MCF 10A (cell line): ENCODE measurements at regions not wholly inside any gene's neighbourhood (a gene's known extent, or its start where the extent isn't known, plus 50 kb on each side); places are given as distances from the start of the nearest gene placed in this dataset.

Experiments
- BruUV-seq: library from RNA; stranded (reverse); fragments of 400-500 nt; replicated peaks from 2 replicates; lab custom pipeline; 2021; lab: Mats Ljungman, UMichigan
- CTCF ChIA-PET: fragments of 300-600 bp; sonication (Branson Sonifier 250); formaldehyde crosslinking; extraction: SDS; loops from one replicate; lab custom pipeline; 2021; ENCODE audit warnings: antibody characterized with exemption, inconsistent platforms; lab: Yijun Ruan, JAX
- POLR2A ChIA-PET: fragments of 300-600, 350-650 bp; sonication (Branson Sonifier 250); formaldehyde crosslinking; extraction: SDS; loops from one replicate; lab custom pipeline; 2020; ENCODE audit warnings: antibody characterized with exemption, inconsistent platforms; lab: Yijun Ruan, JAX
- DNase-seq: peaks from one replicate; pipeline ENCODE4 v3.0.0-alpha.2; 2018; ENCODE audit not compliant: unreplicated experiment
- H3K27ac Mint-ChIP-seq: one replicate; pipeline ENCODE4 v1.8.0; 2022; ENCODE audit warnings: mild to moderate bottlenecking, low read depth, mixed read lengths; ENCODE audit not compliant: unreplicated experiment
- H3K27me3 Mint-ChIP-seq: one replicate; pipeline ENCODE4 v1.8.0; 2022; ENCODE audit warnings: mixed read lengths; ENCODE audit not compliant: insufficient read depth, unreplicated experiment
- H3K36me3 Mint-ChIP-seq: one replicate; pipeline ENCODE4 v1.8.0; 2022; ENCODE audit warnings: mild to moderate bottlenecking, moderate library complexity, mixed read lengths; ENCODE audit not compliant: insufficient read depth, unreplicated experiment
- H3K4me1 Mint-ChIP-seq: one replicate; pipeline ENCODE4 v1.8.0; 2022; ENCODE audit warnings: mixed read lengths; ENCODE audit not compliant: insufficient read depth, unreplicated experiment
- H3K4me3 Mint-ChIP-seq: one replicate; pipeline ENCODE4 v1.8.0; 2022; ENCODE audit warnings: mild to moderate bottlenecking, moderate library complexity, mixed read lengths; ENCODE audit not compliant: unreplicated experiment
- H3K9me3 Mint-ChIP-seq: one replicate; pipeline ENCODE4 v1.8.0; 2022; ENCODE audit warnings: mixed read lengths; ENCODE audit not compliant: unreplicated experiment
- intact Hi-C: fragments of 100-400 bp; cut with micrococcal nuclease; formaldehyde crosslinking; loops from 2 replicates; pipeline ENCODE4 v1.14.1; 2022
- TF ChIP-seq, protein P1 (sequence below): fragments of 200-600 bp; IDR thresholded peaks from one replicate; pipeline ENCODE4 v1.8.0; 2022; ENCODE audit warnings: antibody characterized with exemption, mild to moderate bottlenecking; ENCODE audit not compliant: unreplicated experiment

DNA sequence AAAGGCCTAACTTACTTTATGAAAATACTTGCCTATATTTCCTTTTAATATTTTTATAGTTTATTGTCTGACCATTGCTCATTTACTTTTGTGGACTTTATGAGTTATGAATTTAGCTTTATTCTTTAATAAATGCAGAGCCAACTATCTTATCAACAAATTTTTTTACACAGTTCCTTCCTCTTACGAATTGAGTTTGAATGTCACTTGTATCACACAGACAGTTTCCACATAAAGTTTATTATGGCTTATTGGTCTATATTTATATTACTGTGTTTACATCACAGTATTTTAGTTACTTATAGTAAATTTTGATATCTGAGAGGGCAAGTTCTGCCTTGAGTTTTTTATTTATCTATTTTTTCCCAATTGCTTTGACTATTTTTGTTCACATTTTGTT lies 450.6 kb downstream of the C4orf33 start:
- BruUV-seq: no TSS peak

DNA sequence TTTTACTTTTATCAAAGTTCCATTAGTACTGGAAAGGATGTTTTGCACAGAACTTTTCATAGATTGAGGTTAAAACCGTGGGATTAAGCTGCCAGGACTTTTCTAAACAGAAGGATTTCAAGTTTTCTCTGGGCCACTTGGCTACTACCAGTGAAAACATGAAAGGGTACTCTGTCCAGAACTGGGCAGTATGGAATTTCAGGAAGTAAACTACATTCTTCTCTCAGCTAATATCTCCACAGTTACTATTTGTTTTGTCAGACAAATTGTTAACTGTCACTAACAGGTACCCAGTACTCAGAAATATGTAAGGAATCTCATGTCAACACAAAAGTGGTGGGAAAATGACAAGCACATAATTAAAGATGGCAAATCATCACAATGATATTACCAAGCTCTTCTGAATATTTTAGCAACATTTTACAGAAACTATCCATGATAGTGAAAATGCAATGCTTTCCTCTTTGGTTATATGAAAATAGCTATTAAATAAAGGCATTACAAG lies 454.4 kb downstream of the C4orf33 start:
- CTCF ChIA-PET: interaction anchor here (0.6 kb wide), 1 partner anchor 379 kb away, joined by 3 read pairs; no protein-coding TSS in a partner anchor
- POLR2A ChIA-PET: no interaction called here
- Mint-ChIP-seq H3K4me1 (peaks cover 6% of the 10 kb centered on the region), H3K4me3 (no peak overlapping the region), H3K9me3 (no peaks in the 10 kb centered on the region), H3K27me3 (no peaks in the 10 kb centered on the region), H3K36me3 (no peaks in the 10 kb centered on the region), H3K27ac (no peak overlapping the region)
- BruUV-seq: no TSS peak
- DNase-seq: no peak
- intact Hi-C loops: no loop called here
- TF ChIP-seq, protein P1, sequence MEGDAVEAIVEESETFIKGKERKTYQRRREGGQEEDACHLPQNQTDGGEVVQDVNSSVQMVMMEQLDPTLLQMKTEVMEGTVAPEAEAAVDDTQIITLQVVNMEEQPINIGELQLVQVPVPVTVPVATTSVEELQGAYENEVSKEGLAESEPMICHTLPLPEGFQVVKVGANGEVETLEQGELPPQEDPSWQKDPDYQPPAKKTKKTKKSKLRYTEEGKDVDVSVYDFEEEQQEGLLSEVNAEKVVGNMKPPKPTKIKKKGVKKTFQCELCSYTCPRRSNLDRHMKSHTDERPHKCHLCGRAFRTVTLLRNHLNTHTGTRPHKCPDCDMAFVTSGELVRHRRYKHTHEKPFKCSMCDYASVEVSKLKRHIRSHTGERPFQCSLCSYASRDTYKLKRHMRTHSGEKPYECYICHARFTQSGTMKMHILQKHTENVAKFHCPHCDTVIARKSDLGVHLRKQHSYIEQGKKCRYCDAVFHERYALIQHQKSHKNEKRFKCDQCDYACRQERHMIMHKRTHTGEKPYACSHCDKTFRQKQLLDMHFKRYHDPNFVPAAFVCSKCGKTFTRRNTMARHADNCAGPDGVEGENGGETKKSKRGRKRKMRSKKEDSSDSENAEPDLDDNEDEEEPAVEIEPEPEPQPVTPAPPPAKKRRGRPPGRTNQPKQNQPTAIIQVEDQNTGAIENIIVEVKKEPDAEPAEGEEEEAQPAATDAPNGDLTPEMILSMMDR: no peak

More for the DNA sequence above, 450.6 kb downstream of the C4orf33 start:
- Mint-ChIP-seq H3K4me3 (peak overlapping the region; percentile 7), H3K4me1 (peaks cover 6% of the 10 kb centered on the region), H3K27me3 (no peaks in the 10 kb centered on the region), H3K9me3 (peaks cover 4% of the 10 kb centered on the region), H3K27ac (peak overlapping the region; percentile 61), H3K36me3 (no peaks in the 10 kb centered on the region)
- ChIA-PET CTCF (interaction anchor here (0.7 to 1.2 kb wide), 2 partner anchors 89 to 94 kb away, joined by 3 read pairs; no protein-coding TSS in a partner anchor), POLR2A (interaction anchor here (0.6 to 0.7 kb wide), 2 partner anchors 95 to 171 kb away, joined by 3 read pairs; no protein-coding TSS in a partner anchor)
- intact Hi-C loops: no loop called here
- DNase-seq: no peak
- TF ChIP-seq, protein P1: no peak

DNA sequence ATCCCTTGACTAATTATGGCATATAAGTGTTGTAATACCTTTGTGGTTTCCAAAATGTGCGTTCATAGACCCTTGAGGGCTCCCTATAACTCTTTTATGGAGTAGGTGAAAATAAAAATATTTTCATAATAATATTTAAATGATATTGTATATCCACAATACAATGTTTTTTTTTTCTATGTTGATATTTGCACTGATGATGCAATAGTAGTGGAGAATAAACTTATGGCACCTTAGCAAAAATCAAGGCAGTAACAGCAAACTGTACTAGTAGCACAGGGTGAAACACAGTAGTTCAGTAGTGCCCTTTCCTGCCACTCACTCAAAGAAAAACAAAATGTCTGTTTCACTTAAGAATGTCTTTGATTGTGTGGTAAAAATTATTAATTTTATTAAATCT lies 465.3 kb downstream of the C4orf33 start:
- DNase-seq: no peak
- TF ChIP-seq, protein P1: no peak
- H3K27ac Mint-ChIP-seq: no peak overlapping the region
- H3K4me3 Mint-ChIP-seq: no peak overlapping the region
- ChIA-PET POLR2A (no interaction called here), CTCF (no interaction called here)
- H3K36me3 Mint-ChIP-seq: no peaks in the 10 kb centered on the region
- intact Hi-C loops: no loop called here
- H3K27me3 Mint-ChIP-seq: no peaks in the 10 kb centered on the region
- peaks cover 6% of the 10 kb centered on the region for H3K4me1 Mint-ChIP-seq
- BruUV-seq: no TSS peak
- H3K9me3 Mint-ChIP-seq: no peaks in the 10 kb centered on the region

DNA sequence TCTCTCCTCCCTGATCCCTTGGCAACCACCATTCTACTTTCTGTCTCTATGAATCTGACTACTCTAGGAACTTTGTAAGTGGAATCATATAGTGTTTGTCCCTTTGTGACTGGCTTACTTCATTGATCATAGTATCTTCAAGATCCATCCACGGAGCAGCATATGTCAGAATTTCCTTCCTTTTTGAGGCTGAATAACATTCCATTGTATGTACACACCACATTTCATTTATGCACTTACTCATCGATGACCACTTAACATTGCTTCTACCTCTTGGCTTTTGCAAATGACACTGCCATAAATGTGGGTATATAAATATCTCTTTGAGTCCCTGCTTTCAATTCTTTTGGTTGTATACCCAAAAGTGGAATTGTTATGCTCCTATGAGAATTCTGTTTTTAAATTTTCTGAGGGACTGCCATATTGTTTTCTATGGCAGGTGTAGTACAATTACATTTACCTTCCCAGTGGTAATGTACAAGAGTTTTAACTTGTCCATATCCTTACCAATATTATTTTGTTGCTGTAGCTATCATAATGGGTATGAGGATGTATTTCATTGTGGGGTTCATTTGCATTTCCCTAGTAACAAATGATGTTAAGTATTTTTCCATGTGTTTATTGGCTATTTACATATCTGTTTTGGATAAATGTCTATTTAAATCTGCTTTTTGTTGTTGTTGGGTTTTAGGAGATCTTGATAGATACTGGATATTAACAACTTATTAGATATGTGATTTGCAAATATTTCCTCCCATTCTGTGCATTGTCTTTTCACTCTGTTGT lies 466.1 kb downstream of the C4orf33 start:
- ChIA-PET CTCF (no interaction called here), POLR2A (no interaction called here)

More for the DNA sequence above, 466.1 kb downstream of the C4orf33 start:
- no peaks in the 10 kb centered on the region for H3K9me3 Mint-ChIP-seq
- no peak overlapping the region for H3K4me3 Mint-ChIP-seq
- no peaks in the 10 kb centered on the region for H3K27me3 Mint-ChIP-seq
- DNase-seq: peak; percentile 26
- intact Hi-C loops: no loop called here
- H3K27ac Mint-ChIP-seq: no peak overlapping the region
- TF ChIP-seq, protein P1: no peak
- H3K36me3 Mint-ChIP-seq: no peaks in the 10 kb centered on the region
- peaks cover 6% of the 10 kb centered on the region for H3K4me1 Mint-ChIP-seq
- no TSS peak for BruUV-seq
